K562 (cell line): ENCODE measurements at regions not wholly inside any gene's neighbourhood (a gene's known extent, or its start where the extent isn't known, plus 50 kb on each side); places are given as distances from the start of the nearest gene placed in this dataset.

ENCODE experiments used
- ATAC-seq: fragments of 200-7000 bp; cut with Tn5 transposase; 3 replicates; pipeline ENCODE4 v1.9.1; 2020; ENCODE audit warnings: moderate library complexity
- BruUV-seq: library from RNA; stranded (reverse); fragments of 400-500 nt; replicated peaks from 2 replicates; lab custom pipeline; 2021; lab: Mats Ljungman, UMichigan
- CTCF ChIA-PET: fragments of 300-600 bp; formaldehyde crosslinking; extraction: SDS; loops from one replicate; lab custom pipeline; 2021; ENCODE audit warnings: low intra/inter-chr PET ratio; lab: Yijun Ruan, JAX
- POLR2A ChIA-PET: fragments of 300-600, 350-650 bp; sonication (Branson Sonifier 250); formaldehyde crosslinking; extraction: SDS; loops from one replicate; lab custom pipeline; 2021; ENCODE audit warnings: antibody characterized with exemption, inconsistent platforms; lab: Yijun Ruan, JAX
- DNase-seq, 4 experiments: peaks; one replicate each; pipeline versions ENCODE4 v3.0.0 to v3.0.0-alpha.2; 2011 to 2018; ENCODE audit warnings: low spot score in 3 of 4, mixed read lengths in 3 of 4; ENCODE audit errors: extremely low read depth in 1 of 4
- FAIRE-seq: peaks from 2 replicates; lab custom pipeline; 2011; peaks lifted over from hg19 to GRCh38; lab: Jason Lieb, UNC
- H2AFZ ChIP-seq: 2 replicates; pipeline ENCODE4 v1.6.0; 2011; ENCODE audit warnings: low read depth, low read length, control low read depth, inconsistent platforms
- H3K27ac ChIP-seq: fragments of 200-600 bp; 3 replicates; pipeline ENCODE4 v1.8.0; 2011; ENCODE audit warnings: low read depth, mild to moderate bottlenecking, control low read depth, inconsistent platforms, low read length, moderate library complexity, mixed read lengths; ENCODE audit errors: extremely low read depth
- H3K27me3 ChIP-seq, 2 experiments: fragments of 300-600 bp in 1 of 2; 2 replicates in 1 of 2; 3 replicates in 1 of 2; pipeline versions ENCODE4 v1.6.0 to v1.8.0; 2011; ENCODE audit warnings: inconsistent platforms in 2 of 2, low read length in 2 of 2, mild to moderate bottlenecking in 1 of 2, mixed read lengths in 1 of 2, moderate library complexity in 1 of 2; ENCODE audit not compliant: control insufficient read depth in 2 of 2, insufficient read depth in 2 of 2
- H3K36me3 ChIP-seq: fragments of 300-600 bp; 3 replicates; pipeline ENCODE4 v1.8.0; 2011; ENCODE audit warnings: mild to moderate bottlenecking, low read length, inconsistent platforms; ENCODE audit not compliant: control insufficient read depth, insufficient read depth
- H3K4me1 ChIP-seq, 2 experiments: fragments of 200-600 bp in 1 of 2; replicated peaks in 1 of 2; 2 replicates in 1 of 2; 3 replicates in 1 of 2; pipeline versions ENCODE4 v1.5.1 to v1.8.0; 2011; ENCODE audit warnings: inconsistent platforms in 2 of 2, low read length in 2 of 2, mild to moderate bottlenecking in 1 of 2, mixed read lengths in 1 of 2, moderate library complexity in 1 of 2; ENCODE audit not compliant: control insufficient read depth in 2 of 2, insufficient read depth in 2 of 2
- H3K4me2 ChIP-seq: 2 replicates; pipeline ENCODE4 v1.6.1; 2011; ENCODE audit warnings: low read length, control low read depth, inconsistent platforms, mixed read lengths; ENCODE audit not compliant: insufficient read depth
- H3K4me3 ChIP-seq: fragments of 200-600 bp; sonication (generic), shearing (Covaris generic); 2 replicates; pipeline ENCODE4 v1.5.1; 2016; ENCODE audit warnings: control low read depth, inconsistent platforms
- H3K79me2 ChIP-seq: fragments of 200-600 bp; 3 replicates; pipeline ENCODE4 v1.8.0; 2011; ENCODE audit warnings: low read length, inconsistent platforms; ENCODE audit not compliant: control insufficient read depth, insufficient read depth
- H3K9ac ChIP-seq, 2 experiments: 2 replicates each; pipeline versions ENCODE4 v1.6.0 to v1.6.1; 2011; ENCODE audit warnings: low read depth in 2 of 2, low read length in 2 of 2, control low read depth in 1 of 2, inconsistent platforms in 1 of 2, mild to moderate bottlenecking in 1 of 2, mixed read lengths in 1 of 2; ENCODE audit not compliant: insufficient read depth in 1 of 2
- H3K9me1 ChIP-seq: one replicate; pipeline ENCODE4 v1.6.0; 2011; ENCODE audit warnings: inconsistent platforms, mild to moderate bottlenecking, low read length, moderate library complexity; ENCODE audit not compliant: control insufficient read depth, insufficient read depth
- H3K9me3 ChIP-seq: replicated peaks from 2 replicates; pipeline ENCODE4 v1.5.1; 2011; ENCODE audit warnings: low read depth, low read length, inconsistent platforms; ENCODE audit not compliant: control insufficient read depth, insufficient read depth
- H4K20me1 ChIP-seq: replicated peaks from 2 replicates; pipeline ENCODE4 v1.6.1; 2011; ENCODE audit warnings: low read length, inconsistent platforms, mixed read lengths; ENCODE audit not compliant: control insufficient read depth, insufficient read depth
- ATF7 ChIP-seq: fragments of 450-650 bp; IDR thresholded peaks from 2 replicates; pipeline ENCODE4 v1.7.1; 2014; ENCODE audit warnings: mild to moderate bottlenecking, moderate library complexity
- DPF2 ChIP-seq: fragments of 450-650 bp; IDR thresholded peaks from 2 replicates; pipeline ENCODE4 v1.6.1; 2016
- EHMT2 ChIP-seq: fragments of 450-650 bp; IDR thresholded peaks from 2 replicates; pipeline ENCODE4 v1.6.1; 2018; ENCODE audit warnings: antibody characterized with exemption
- HCFC1 ChIP-seq: IDR thresholded peaks from 2 replicates; pipeline ENCODE4 v1.6.1; 2012; ENCODE audit warnings: low read depth, low read length, improper control_type of control experiment
- HNRNPH1 ChIP-seq: fragments of 200-400 bp; formaldehyde crosslinking; optimal IDR thresholded peaks from 2 replicates; pipeline ENCODE3; 2017; ENCODE audit warnings: low read depth, mild to moderate bottlenecking, low read length, moderate library complexity
- MBD1 ChIP-seq: fragments of 250-450 bp; sonication (Bioruptor Pico); IDR thresholded peaks from 2 replicates; pipeline ENCODE4 v1.8.0; 2022; ENCODE audit warnings: inconsistent platforms
- MED1 ChIP-seq: sonication (generic); formaldehyde crosslinking; IDR thresholded peaks from 2 replicates; pipeline ENCODE4 v1.8.1; 2023; ENCODE audit warnings: missing genetic modification reagents, borderline replicate concordance
- TCF15 ChIP-seq: fragments of 250-450 bp; sonication (Bioruptor Pico); IDR thresholded peaks from 2 replicates; pipeline ENCODE4 v1.8.0; 2022; ENCODE audit warnings: moderate library complexity, mild to moderate bottlenecking, inconsistent platforms
- TEAD2 ChIP-seq: fragments of 450-650 bp; IDR thresholded peaks from 2 replicates; pipeline ENCODE4 v1.6.1; 2016; ENCODE audit warnings: missing genetic modification characterization, control low read depth, missing compliant biosample characterization
- TRIM24 ChIP-seq, 2 experiments: fragments of 450-650 bp; IDR thresholded peaks; 2 replicates each; pipeline ENCODE4 v1.6.1; 2016
- XRCC5 ChIP-seq: fragments of 200-400 bp; formaldehyde crosslinking; IDR thresholded peaks from 2 replicates; pipeline ENCODE4 v1.6.1; 2017; ENCODE audit warnings: low read depth, mild to moderate bottlenecking, low read length
- ZBTB34 ChIP-seq: fragments of 250-450 bp; sonication (Bioruptor Pico); IDR thresholded peaks from 2 replicates; pipeline ENCODE4 v1.8.0; 2021; ENCODE audit warnings: mild to moderate bottlenecking, moderate library complexity
- ZC3H11A ChIP-seq: IDR thresholded peaks from 2 replicates; pipeline ENCODE4 v1.6.1; 2012; ENCODE audit warnings: low read depth, low read length, improper control_type of control experiment
- ZNF217 ChIP-seq: sonication (generic); formaldehyde crosslinking; IDR thresholded peaks from 2 replicates; pipeline ENCODE4 v1.8.0; 2022; ENCODE audit warnings: mild to moderate bottlenecking, missing genetic modification reagents
- ZNF274 ChIP-seq: IDR thresholded peaks from 2 replicates; pipeline ENCODE4 v1.6.1; 2011; ENCODE audit warnings: low read depth, mild to moderate bottlenecking, low read length, moderate library complexity, borderline replicate concordance
- ZNF668 ChIP-seq: fragments of 250-450 bp; sonication (Bioruptor Pico); IDR thresholded peaks from 2 replicates; pipeline ENCODE4 v1.8.0; 2022; ENCODE audit warnings: mild to moderate bottlenecking, inconsistent platforms
- WGBS: fragments of 100-300 bp; shearing (Covaris generic); methylation state at CpG from one replicate; pipeline ENCODE4 v1.1.6; 2016; ENCODE audit warnings: low coverage, mixed read lengths; ENCODE audit not compliant: insufficient coverage; ENCODE audit errors: missing lambda C conversion rate; 5-methylcytosine and 5-hydroxymethylcytosine counted together
- in situ Hi-C: fragments of 300-500 bp; cut with MboI; formaldehyde crosslinking; loops from 4 replicates; pipeline ENCODE4 v1.15.0; 2018; ENCODE audit warnings: inconsistent platforms, mixed read lengths
- intact Hi-C: fragments of 100-400 bp; cut with micrococcal nuclease; formaldehyde crosslinking; loops from 2 replicates; pipeline ENCODE4 v1.14.2; 2022

GRCh38 chr6:179340-179950 is 112.8 kb upstream of the DUSP22 start:
- in situ Hi-C loops, result no loop called here
- TF ChIP-seq ZNF217 (CRISPR knock-in tag) (no peak), HNRNPH1 (no peak), ZNF668 (no peak), TRIM24 (IDR thresholded peaks at IDR 0.05) (no peak), XRCC5 (no peak), TCF15 (no peak), ZBTB34 (CRISPR knock-in tag) (no peak), ATF7 (no peak), HCFC1 (no peak), DPF2 (no peak), MBD1 (no peak), ZC3H11A (no peak), TEAD2 (tag) (no peak), EHMT2 (no peak), ZNF274 (no peak), MED1 (CRISPR knock-in tag) (no peak)
- H3K9me1 ChIP-seq, result no peaks in the 10 kb centered on the region
- ChIA-PET POLR2A (no interaction called here), CTCF (no interaction called here)
- no peaks in the 10 kb centered on the region for H3K36me3 ChIP-seq
- no peak overlapping the region for H3K9ac ChIP-seq
- H3K4me3 ChIP-seq, result no peak overlapping the region
- no peaks in the 10 kb centered on the region; a peak in 1 of 5 replicates for H3K4me1 ChIP-seq
- no peak for DNase-seq
- no peak overlapping the region for H2AFZ ChIP-seq
- no peak for FAIRE-seq
- 33% methylated on average over 24 of the region's 29 CpGs for WGBS
- no TSS peak for BruUV-seq
- no peaks in the 10 kb centered on the region for H3K79me2 ChIP-seq
- H3K4me2 ChIP-seq, result no peak overlapping the region
- no peaks in the 10 kb centered on the region for H4K20me1 ChIP-seq
- H3K9me3 ChIP-seq, result 0 out of 2 replicates have a peak, but pooled peaks cover 2% of the 10 kb centered on the region
- no peak for ATAC-seq
- peaks cover 7 to 37% of the 10 kb centered on the region in 2 experiments; a peak in 2 of 5 replicates for H3K27me3 ChIP-seq
- no peak overlapping the region for H3K27ac ChIP-seq
- intact Hi-C loops, result no loop called here
